Neural cell (in vitro differentiated cells): ENCODE measurements at regions not wholly inside any gene's neighbourhood (a gene's known extent, or its start where the extent isn't known, plus 50 kb on each side); places are given as distances from the start of the nearest gene placed in this dataset.

ENCODE experiments used
- H2AFZ ChIP-seq: fragments of 200-600, 300-800 bp; sonication (generic), shearing (Covaris generic); 2 replicates; pipeline ENCODE4 v1.6.0; 2014; ENCODE audit warnings: low read depth, mild to moderate bottlenecking, antibody characterized with exemption, low read length, moderate library complexity
- H3F3A ChIP-seq: fragments of 200-600 bp; shearing (Covaris generic); 2 replicates; pipeline ENCODE4 v1.6.1; 2016; ENCODE audit warnings: mild to moderate bottlenecking, moderate library complexity, mixed read lengths, antibody characterized with exemption, low read length; ENCODE audit not compliant: insufficient read depth, poor library complexity, severe bottlenecking
- H3K27ac ChIP-seq: fragments of 200-600, 300-800 bp; sonication (generic), shearing (Covaris generic); 2 replicates; pipeline ENCODE4 v1.5.1; 2014; ENCODE audit warnings: mild to moderate bottlenecking, low read length, moderate library complexity
- H3K27me3 ChIP-seq: fragments of 300-800, 200-600 bp; sonication (generic), shearing (Covaris generic); 2 replicates; pipeline ENCODE4 v1.6.0; 2014; ENCODE audit warnings: mild to moderate bottlenecking, low read depth, low read length, moderate library complexity; ENCODE audit not compliant: insufficient read depth
- H3K36me3 ChIP-seq: fragments of 300-800, 200-600 bp; sonication (generic), shearing (Covaris generic); 2 replicates; pipeline ENCODE4 v1.5.1; 2014; ENCODE audit warnings: mild to moderate bottlenecking, antibody characterized with exemption, low read length, moderate library complexity; ENCODE audit not compliant: insufficient read depth
- H3K4me2 ChIP-seq: fragments of 300-800, 200-600 bp; sonication (generic), shearing (Covaris generic); 2 replicates; pipeline ENCODE4 v1.6.0; 2014; ENCODE audit warnings: mild to moderate bottlenecking, low read length
- H3K4me3 ChIP-seq: fragments of 300-800, 200-600 bp; sonication (generic), shearing (Covaris generic); 2 replicates; pipeline ENCODE4 v1.5.1; 2014; ENCODE audit warnings: mild to moderate bottlenecking, low read length, moderate library complexity
- H3K79me2 ChIP-seq: fragments of 200-600 bp; shearing (Covaris generic); replicated peaks from 2 replicates; pipeline ENCODE4 v1.6.0; 2014; ENCODE audit warnings: mild to moderate bottlenecking, low read length, moderate library complexity; ENCODE audit not compliant: insufficient read depth
- H3K9ac ChIP-seq: fragments of 300-800, 200-600 bp; sonication (generic), shearing (Covaris generic); 2 replicates; pipeline ENCODE4 v1.6.1; 2016; ENCODE audit warnings: mild to moderate bottlenecking, low read length, mixed read lengths
- H3K9me2 ChIP-seq: fragments of 200-600 bp; shearing (Covaris generic); 2 replicates; pipeline ENCODE4 v1.6.1; 2016; ENCODE audit warnings: mild to moderate bottlenecking, low read length, mixed read lengths; ENCODE audit not compliant: insufficient read depth
- H3K9me3 ChIP-seq: fragments of 200-600, 300-800 bp; sonication (generic), shearing (Covaris generic); 2 replicates; pipeline ENCODE4 v1.6.1; 2016; ENCODE audit warnings: mild to moderate bottlenecking, mixed run types, low read length, moderate library complexity, mixed read lengths
- H4K20me1 ChIP-seq: fragments of 200-600 bp; shearing (Covaris generic); 2 replicates; pipeline ENCODE4 v1.6.1; 2016; ENCODE audit warnings: mild to moderate bottlenecking, mixed run types; ENCODE audit not compliant: insufficient read depth
- CTCF ChIP-seq: fragments of 450-650 bp; IDR thresholded peaks from 2 replicates; pipeline ENCODE4 v1.5.1; 2014; ENCODE audit warnings: antibody characterized with exemption, mild to moderate bottlenecking, moderate library complexity; ENCODE audit not compliant: poor library complexity, severe bottlenecking
- EP300 ChIP-seq: fragments of 450-650 bp; conservative IDR thresholded peaks from 2 replicates; pipeline ENCODE4 v1.6.1; 2014; ENCODE audit warnings: antibody characterized with exemption, mild to moderate bottlenecking, moderate library complexity; ENCODE audit not compliant: poor library complexity, severe bottlenecking
- EZH2 ChIP-seq: fragments of 200-600, 300-800 bp; shearing (Covaris generic), sonication (generic); IDR thresholded peaks from 2 replicates; pipeline ENCODE4 v1.6.1; 2014; ENCODE audit warnings: antibody characterized with exemption, low read length, borderline replicate concordance, mild to moderate bottlenecking; ENCODE audit not compliant: insufficient read depth, poor library complexity, severe bottlenecking
- MXI1 ChIP-seq: fragments of 450-650 bp; conservative IDR thresholded peaks from 2 replicates; pipeline ENCODE4 v1.6.1; 2014; ENCODE audit warnings: antibody characterized with exemption, mild to moderate bottlenecking; ENCODE audit not compliant: poor library complexity, severe bottlenecking
- POLR2AphosphoS5 ChIP-seq: IDR thresholded peaks from 2 replicates; pipeline ENCODE4 v1.6.1; 2012
- RAD21 ChIP-seq: fragments of 450-650 bp; conservative IDR thresholded peaks from 2 replicates; pipeline ENCODE4 v1.6.1; 2014; ENCODE audit warnings: antibody characterized with exemption, mild to moderate bottlenecking, moderate library complexity
- REST ChIP-seq: IDR thresholded peaks from 2 replicates; pipeline ENCODE4 v1.6.1; 2012; ENCODE audit warnings: borderline replicate concordance
- SMC3 ChIP-seq: fragments of 450-650 bp; conservative IDR thresholded peaks from 2 replicates; pipeline ENCODE4 v1.6.1; 2014; ENCODE audit warnings: antibody characterized with exemption, mild to moderate bottlenecking, moderate library complexity; ENCODE audit not compliant: poor library complexity
- TAF1 ChIP-seq: IDR thresholded peaks from 2 replicates; pipeline ENCODE4 v1.6.1; 2012; ENCODE audit warnings: low read depth

- H3K4me3 ChIP-seq = no peak overlapping the region
- H3K9ac ChIP-seq = no peak overlapping the region
- no peaks in the 10 kb centered on the region for H3K36me3 ChIP-seq
- no peaks in the 10 kb centered on the region for H3K9me3 ChIP-seq
- TF ChIP-seq TAF1 (no peak), RAD21 (no peak), REST (no peak), EP300 (no peak)
- no peak overlapping the region for H3K4me2 ChIP-seq
- H3F3A ChIP-seq = no peaks in the 10 kb centered on the region
- H3K27ac ChIP-seq = no peak overlapping the region
- no peaks in the 10 kb centered on the region for H3K79me2 ChIP-seq
- no peak overlapping the region for H2AFZ ChIP-seq
- no peaks in the 10 kb centered on the region for H3K27me3 ChIP-seq
- H3K9me2 ChIP-seq = no peaks in the 10 kb centered on the region
- H4K20me1 ChIP-seq = no peaks in the 10 kb centered on the region
Observed at GRCh38 chr5:67453111-67453905, 256.7 kb upstream of the CD180 start.

GRCh38 chr5:67451640-67452279 is 255.2 kb upstream of the CD180 start:
- Histone ChIP-seq H3K27me3 (no peaks in the 10 kb centered on the region), H3K9me3 (no peaks in the 10 kb centered on the region), H3K9me2 (no peaks in the 10 kb centered on the region), H3K9ac (no peak overlapping the region), H2AFZ (no peak overlapping the region), H3F3A (no peaks in the 10 kb centered on the region), H3K27ac (no peak overlapping the region), H3K4me3 (no peak overlapping the region), H3K36me3 (no peaks in the 10 kb centered on the region), H4K20me1 (no peaks in the 10 kb centered on the region), H3K4me2 (no peak overlapping the region), H3K79me2 (no peaks in the 10 kb centered on the region)
- TF ChIP-seq CTCF (no peak), POLR2AphosphoS5 (no peak), MXI1 (no peak), EP300 (no peak), TAF1 (no peak)

GRCh38 chr5:67447732-67448131 is 251.1 kb upstream of the CD180 start:
- H2AFZ ChIP-seq = no peak overlapping the region
- no peaks in the 10 kb centered on the region for H3K27me3 ChIP-seq
- no peak overlapping the region for H3K27ac ChIP-seq
- H3K4me2 ChIP-seq = no peak overlapping the region
- no peaks in the 10 kb centered on the region for H3K9me2 ChIP-seq
- H3K79me2 ChIP-seq = no peaks in the 10 kb centered on the region
- no peaks in the 10 kb centered on the region for H4K20me1 ChIP-seq
- H3K36me3 ChIP-seq = no peaks in the 10 kb centered on the region
- no peak overlapping the region for H3K9ac ChIP-seq
- TF ChIP-seq EP300 (no peak), RAD21 (no peak), SMC3 (no peak), CTCF (no peak), POLR2AphosphoS5 (no peak), TAF1 (no peak), MXI1 (no peak), REST (no peak), EZH2 (no peak)
- no peaks in the 10 kb centered on the region for H3K9me3 ChIP-seq
- H3F3A ChIP-seq = no peaks in the 10 kb centered on the region
- no peak overlapping the region for H3K4me3 ChIP-seq
